ENCODE measurements at regions not wholly inside any gene's neighbourhood (a gene's known extent, or its start where the extent isn't known, plus 50 kb on each side); places are given as distances from the start of the nearest gene placed in this dataset.
"Not testable (repeated sequence)": the region's sequence is repeated elsewhere in the genome, so short reads cannot be mapped to it uniquely, and the experiment has no call there.

- no peak for DNase-seq (ENCODE audit: low read depth, low spot score)
Observed at GRCh38 chr7:12884856-12885440, 197.5 kb downstream of the ARL4A start.

- no peak for DNase-seq (ENCODE audit: low read depth, low spot score)
Observed at GRCh38 chr7:12888717-12889116, 201.3 kb downstream of the ARL4A start.

- no peak for DNase-seq (ENCODE audit: low read depth, low spot score)
Observed at GRCh38 chr7:12889391-12889790, 202.0 kb downstream of the ARL4A start.

GRCh38 chr7:12890586-12890985, 203.2 kb downstream of the ARL4A start:
- no peak for DNase-seq (ENCODE audit: low read depth, low spot score)

- no peak for DNase-seq (ENCODE audit: low read depth, low spot score)
Observed at GRCh38 chr7:12893292-12893691, 205.9 kb downstream of the ARL4A start.

GRCh38 chr7:12895296-12895695, 207.9 kb downstream of the ARL4A start:
- DNase-seq (ENCODE audit: low read depth, low spot score) = no peak

GRCh38 chr7:12896316-12896715, 208.9 kb downstream of the ARL4A start:
- DNase-seq (ENCODE audit: low read depth, low spot score) = no peak

- DNase-seq (ENCODE audit: low read depth, low spot score) = no peak
Observed at GRCh38 chr7:12898004-12898403, 210.6 kb downstream of the ARL4A start.

GRCh38 chr7:12898620-12899019, 211.2 kb downstream of the ARL4A start:
- DNase-seq (ENCODE audit: low read depth, low spot score) = no peak

GRCh38 chr7:12905671-12906070, 218.2 kb downstream of the ARL4A start:
- no peak for DNase-seq (ENCODE audit: low read depth, low spot score)

- DNase-seq (ENCODE audit: low read depth, low spot score) = no peak
Observed at GRCh38 chr7:12907774-12908173, 220.3 kb downstream of the ARL4A start.

GRCh38 chr7:12909483-12909882, 222.1 kb downstream of the ARL4A start:
- DNase-seq (ENCODE audit: low read depth, low spot score) = no peak

GRCh38 chr7:12911053-12911452, 223.6 kb downstream of the ARL4A start:
- DNase-seq (ENCODE audit: low read depth, low spot score) = no peak

- no peak for DNase-seq (ENCODE audit: low read depth, low spot score)
Observed at GRCh38 chr7:12913002-12913401, 225.6 kb downstream of the ARL4A start.

GRCh38 chr7:12917801-12918200, 230.4 kb downstream of the ARL4A start:
- DNase-seq (ENCODE audit: low read depth, low spot score) = no peak

- DNase-seq (ENCODE audit: low read depth, low spot score) = no peak
Observed at GRCh38 chr7:12921751-12922345, 234.4 kb downstream of the ARL4A start.

GRCh38 chr7:12923971-12924370, 236.5 kb downstream of the ARL4A start:
- DNase-seq (ENCODE audit: low read depth, low spot score) = no peak

GRCh38 chr7:12926206-12926605, 238.8 kb downstream of the ARL4A start:
- no peak for DNase-seq (ENCODE audit: low read depth, low spot score)

- no peak for DNase-seq (ENCODE audit: low read depth, low spot score)
Observed at GRCh38 chr7:12927635-12928434, 240.4 kb downstream of the ARL4A start.

- DNase-seq (ENCODE audit: low read depth, low spot score) = no peak
Observed at GRCh38 chr7:12929476-12930140, 242.2 kb downstream of the ARL4A start.

GRCh38 chr7:12930534-12930933, 243.1 kb downstream of the ARL4A start:
- no peak for DNase-seq (ENCODE audit: low read depth, low spot score)

GRCh38 chr7:12931465-12931864, 244.0 kb downstream of the ARL4A start:
- DNase-seq (ENCODE audit: low read depth, low spot score) = not testable (repeated sequence)
